HG03565 (cell line): ENCODE measurements at regions not wholly inside any gene's neighbourhood (a gene's known extent, or its start where the extent isn't known, plus 50 kb on each side); places are given as distances from the start of the nearest gene placed in this dataset.
"Not testable (repeated sequence)": the region's sequence is repeated elsewhere in the genome, so short reads cannot be mapped to it uniquely, and the experiment has no call there.

Experiments used
- ATAC-seq: cut with Tn5 transposase; IDR thresholded peaks from one replicate; pipeline ENCODE4 v1.9.1; 2021; ENCODE audit warnings: mild to moderate bottlenecking, moderate library complexity; ENCODE audit not compliant: unreplicated experiment

DNA sequence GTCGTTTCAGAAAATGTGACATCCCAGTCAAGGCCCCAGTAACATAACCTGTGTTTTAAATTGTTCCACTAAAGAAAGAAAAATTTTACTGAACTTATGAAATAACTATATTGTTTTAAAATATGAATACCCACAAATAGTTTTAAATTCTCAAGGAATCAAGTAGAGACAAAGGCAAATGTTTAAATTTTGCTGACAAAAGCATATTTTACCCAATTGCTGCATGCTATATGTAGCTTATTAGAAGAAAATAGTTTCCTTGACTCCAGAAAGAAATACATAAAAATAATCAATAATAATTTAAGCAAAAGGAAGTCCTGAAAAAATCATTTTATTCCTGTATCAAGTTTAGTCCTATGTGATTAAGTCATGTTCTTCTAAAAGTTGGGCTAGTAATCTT is 481.3 kb upstream of the ADGRL3 start:
- no peak for ATAC-seq

GRCh38 chr4:60721685-60722084 is 478.4 kb upstream of the ADGRL3 start:
- ATAC-seq, result no peak

DNA sequence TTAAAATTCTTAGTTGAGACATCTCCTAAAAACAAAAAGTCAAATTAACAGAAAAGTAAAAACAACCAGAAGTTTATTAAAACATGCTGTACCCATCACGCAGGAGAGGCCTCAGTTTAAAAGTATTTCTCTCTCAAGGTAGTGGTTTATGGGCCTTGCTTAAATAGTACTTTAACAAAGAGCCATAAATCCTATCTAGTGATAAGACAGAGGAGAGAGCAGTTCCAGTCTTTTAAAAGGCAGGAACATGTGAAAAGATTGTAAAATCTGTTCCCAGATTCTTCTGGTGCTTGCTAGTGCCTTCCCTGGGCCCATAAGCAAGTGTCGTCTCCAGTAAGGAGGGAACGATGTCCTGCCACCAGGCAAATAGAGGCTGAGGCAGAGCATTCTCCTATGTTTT is 476.3 kb upstream of the ADGRL3 start:
- ATAC-seq, result no peak

GRCh38 chr4:60724623-60725022 is 475.5 kb upstream of the ADGRL3 start:
- no peak for ATAC-seq

DNA sequence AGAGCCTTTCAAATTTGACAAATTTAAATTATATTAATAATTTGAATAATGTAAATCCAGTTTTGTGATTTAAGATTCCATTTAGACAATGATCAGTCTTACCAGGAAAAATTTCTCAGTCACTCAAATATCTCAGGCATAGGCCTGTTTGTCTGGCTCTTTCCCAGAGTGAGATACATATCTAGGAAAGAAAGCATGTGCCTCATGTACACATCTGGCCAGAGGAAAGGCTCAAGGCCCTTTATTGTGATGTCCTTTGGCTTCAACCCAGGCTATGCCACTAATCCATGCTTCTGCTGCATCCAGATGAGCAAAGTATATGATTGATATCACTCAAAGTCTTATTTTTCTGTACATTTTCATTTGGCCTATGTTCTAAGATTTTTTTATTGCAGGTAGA is 473.3 kb upstream of the ADGRL3 start:
- no peak for ATAC-seq

DNA sequence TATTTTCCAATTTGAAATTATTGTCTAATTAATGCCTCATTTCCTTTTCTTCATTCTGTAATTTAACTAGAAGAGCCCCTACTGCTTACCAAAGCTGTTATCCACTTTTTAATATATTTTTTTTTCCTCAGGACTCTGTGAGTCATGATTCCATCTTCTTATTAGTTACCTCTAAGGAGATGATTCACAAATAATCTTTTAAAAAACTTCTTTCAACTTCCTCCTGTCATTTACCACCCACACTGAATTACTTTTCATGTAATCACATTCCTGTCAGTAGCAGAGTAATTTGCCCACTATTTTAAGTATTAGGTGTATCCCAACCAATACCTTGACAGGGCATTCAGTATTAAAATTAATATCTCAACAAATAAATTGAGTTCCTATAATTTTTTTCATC is 470.9 kb upstream of the ADGRL3 start:
- no peak for ATAC-seq

DNA sequence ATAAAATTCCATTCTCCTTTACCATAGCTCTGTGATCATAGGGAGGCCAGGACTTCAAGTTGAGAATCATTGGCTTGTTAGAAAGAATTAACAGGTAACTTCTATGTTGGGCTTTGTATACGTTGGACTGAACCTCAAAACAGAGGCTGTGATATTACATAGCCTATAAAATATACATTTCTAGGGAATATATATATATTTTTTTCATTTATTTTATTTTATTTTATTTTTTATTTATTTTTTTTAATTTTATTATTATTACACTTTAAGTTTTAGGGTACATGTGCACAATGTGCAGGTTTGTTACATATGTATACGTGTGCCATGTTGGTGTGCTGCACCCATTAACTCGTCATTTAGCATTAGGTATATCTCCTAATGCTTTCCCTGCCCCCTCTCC is 470.4 kb upstream of the ADGRL3 start:
- not testable (repeated sequence) for ATAC-seq

- ATAC-seq, result no peak
Observed at GRCh38 chr4:60737858-60738257, 462.3 kb upstream of the ADGRL3 start.

DNA sequence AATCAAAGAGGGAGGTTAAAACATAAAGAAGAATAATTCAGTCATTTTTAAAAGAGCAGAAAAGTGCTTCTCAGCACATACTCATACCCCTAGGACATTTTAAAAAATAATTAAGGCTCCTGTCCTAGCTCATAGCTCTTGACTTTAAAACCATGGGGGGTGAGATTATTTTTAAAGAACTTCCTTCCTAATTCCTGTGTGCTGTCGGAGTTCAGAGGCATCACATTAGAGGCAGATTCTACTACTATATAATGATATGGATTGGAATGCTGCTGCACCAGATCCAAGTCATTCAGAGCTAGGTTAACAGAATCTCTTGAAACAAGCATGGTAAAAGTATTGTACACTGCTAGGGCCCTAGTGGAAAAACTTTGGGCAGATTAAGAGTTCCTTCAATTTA is 456.5 kb upstream of the ADGRL3 start:
- no peak for ATAC-seq

DNA sequence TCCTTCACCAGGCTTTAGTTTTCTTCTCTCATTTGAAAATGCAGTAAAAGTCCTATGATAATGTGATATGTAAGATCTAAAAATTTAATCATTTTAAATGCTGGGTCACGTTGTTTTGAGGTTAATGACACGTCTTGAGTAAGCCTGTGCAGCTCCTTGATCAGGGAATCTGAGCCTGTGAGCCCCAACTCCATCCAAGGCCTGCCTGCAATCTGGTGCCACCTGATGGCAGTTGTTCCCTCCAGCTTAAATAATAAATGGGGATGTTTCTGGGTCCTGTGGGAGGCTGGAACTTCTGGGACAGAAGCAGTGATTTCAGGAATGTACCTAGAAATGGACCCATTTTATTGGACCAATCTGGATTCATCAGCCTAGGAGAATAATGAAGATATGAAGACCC is 455.4 kb upstream of the ADGRL3 start:
- no peak for ATAC-seq

DNA sequence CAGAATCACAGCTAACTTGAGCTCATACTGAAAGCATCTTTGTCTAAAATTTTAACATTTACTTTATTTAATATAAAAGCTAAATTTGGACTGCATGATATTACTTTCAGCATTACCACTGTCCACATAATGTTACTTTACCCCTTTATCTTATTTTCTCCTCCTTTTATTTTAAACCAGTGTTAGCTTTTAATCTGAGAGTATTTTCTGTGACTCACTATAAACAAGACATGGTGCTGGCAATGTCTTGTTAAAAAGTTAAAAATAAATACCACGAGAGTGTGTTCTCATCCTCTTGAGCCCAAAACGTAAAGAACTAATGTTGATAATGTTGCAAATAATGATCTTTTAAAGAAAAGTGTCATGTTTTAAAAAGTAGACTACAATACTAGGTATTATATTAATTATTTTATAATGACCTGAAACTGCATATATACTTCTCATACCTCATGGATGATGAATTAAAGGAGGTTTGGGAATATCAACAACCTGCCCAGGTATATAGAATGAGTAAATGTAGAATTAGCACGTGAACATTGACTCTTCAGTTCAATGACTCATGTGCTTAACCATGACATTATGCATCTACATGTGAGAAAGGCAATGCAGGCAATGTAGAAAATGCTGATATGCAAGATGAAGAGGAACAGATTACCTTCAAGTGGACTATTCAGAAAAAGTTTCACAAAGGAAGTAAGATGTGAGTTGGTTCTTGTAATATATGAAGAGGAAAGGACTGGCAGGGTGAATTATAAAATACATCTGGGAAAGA is 454.1 kb upstream of the ADGRL3 start:
- no peak for ATAC-seq

DNA sequence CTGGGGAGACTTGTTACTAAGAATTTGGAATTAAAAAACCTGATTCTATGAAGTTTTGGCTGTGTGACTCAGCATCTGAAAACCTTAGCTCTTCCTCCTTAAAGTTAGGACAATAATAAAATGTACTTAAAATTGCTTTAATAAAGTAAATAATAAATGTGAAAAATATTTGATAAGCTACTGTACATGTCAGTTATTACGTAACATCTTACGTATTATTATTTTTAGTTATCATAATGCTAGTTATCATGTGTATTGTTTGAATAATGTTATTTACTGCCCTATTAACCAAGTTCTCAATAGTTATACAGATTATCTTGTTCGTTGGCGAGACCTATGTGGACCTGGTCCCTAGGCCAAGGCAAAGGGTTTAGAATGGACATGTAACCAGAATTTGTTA is 449.2 kb upstream of the ADGRL3 start:
- no peak for ATAC-seq

DNA sequence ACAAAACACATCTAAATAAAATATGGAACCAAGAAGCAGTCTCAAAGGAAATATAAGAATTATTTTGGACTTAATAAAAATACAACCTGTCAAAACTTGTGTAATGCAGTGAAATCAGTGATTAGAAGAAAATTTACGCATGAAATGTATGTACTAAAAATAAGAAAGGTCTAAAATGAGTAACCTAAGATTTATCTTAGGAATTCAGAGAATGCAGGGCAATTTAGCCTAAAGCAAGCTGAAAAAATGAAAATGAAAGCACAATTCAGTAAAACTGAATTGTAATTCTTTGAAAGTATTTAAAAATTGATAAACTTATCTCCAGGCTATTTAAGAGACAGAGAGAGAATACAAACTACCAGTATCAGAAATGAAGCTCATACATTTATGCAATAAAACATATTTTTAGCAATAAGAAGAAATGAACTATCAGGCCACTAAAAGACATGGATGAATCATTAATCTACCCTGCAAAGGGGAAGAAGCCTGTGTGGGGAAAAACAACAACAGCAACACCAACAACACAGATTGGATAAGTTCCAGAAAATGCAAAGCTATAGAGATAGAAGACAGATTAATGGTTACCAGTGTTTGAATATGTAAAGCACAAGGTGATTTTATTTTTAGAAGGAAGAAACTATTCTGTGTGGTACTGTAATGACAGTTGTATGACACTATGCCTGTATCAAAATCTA is 442.0 kb upstream of the ADGRL3 start:
- ATAC-seq, result no peak

- ATAC-seq, result no peak
Observed at GRCh38 chr4:60759518-60760245, 440.4 kb upstream of the ADGRL3 start.

- no peak for ATAC-seq
Observed at GRCh38 chr4:60780874-60781273, 419.3 kb upstream of the ADGRL3 start.

DNA sequence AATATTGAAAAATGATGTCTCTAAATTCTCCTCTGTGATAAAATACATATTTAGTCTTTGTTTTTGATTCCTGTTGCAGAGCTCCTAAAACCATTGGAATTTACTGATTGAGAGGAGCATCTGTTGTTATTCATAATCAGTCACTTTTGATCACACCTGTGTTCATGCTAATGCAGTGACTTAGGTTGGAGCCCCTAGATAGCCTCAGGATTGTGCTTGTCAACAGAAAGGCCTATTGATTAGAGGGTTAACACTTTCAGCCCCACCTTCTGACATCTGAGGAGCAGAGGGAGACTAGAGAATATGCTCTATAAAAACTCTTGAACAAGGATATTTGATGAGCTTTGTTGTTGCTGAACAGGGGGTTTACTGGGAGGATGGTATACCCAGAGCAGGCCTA is 409.5 kb upstream of the ADGRL3 start:
- ATAC-seq, result no peak

DNA sequence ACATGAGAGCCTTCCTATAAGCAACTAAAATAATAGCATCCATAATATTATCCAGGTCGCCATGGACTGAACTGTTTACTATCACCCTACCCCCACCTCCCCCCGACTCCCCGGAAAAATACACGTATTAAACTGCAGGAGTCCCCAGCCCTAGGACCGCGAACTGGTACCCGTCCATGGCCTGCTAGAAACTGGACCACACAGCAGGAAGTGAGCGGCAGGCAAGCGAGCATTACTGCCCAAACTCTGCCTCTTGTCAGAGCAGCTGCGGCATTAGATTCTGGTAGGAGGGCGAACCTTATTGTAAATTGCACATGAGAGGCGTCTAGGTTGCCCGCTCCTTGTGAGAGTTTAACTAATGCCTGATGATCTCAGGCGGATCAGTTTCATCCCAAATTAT is 405.8 kb upstream of the ADGRL3 start:
- no peak for ATAC-seq

DNA sequence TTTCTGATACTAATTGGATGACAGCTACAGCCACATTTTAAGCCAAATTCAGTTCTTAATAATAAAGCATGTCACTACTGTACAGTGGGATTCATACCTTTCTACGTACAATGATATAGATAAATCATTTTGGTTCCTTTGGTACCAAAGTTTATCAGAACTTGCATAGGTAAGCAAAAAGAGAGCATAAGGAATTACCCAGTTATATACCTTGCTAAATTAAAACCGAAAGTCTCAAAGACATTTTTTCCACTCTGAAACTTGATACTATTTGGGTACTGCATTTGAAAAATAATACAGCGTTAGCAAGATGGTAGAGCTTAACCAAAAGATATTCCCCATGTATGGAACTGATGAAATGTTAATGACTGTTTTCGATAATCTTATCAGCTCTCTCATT is 400.9 kb upstream of the ADGRL3 start:
- ATAC-seq, result no peak

GRCh38 chr4:60800701-60801100 is 399.4 kb upstream of the ADGRL3 start:
- no peak for ATAC-seq

DNA sequence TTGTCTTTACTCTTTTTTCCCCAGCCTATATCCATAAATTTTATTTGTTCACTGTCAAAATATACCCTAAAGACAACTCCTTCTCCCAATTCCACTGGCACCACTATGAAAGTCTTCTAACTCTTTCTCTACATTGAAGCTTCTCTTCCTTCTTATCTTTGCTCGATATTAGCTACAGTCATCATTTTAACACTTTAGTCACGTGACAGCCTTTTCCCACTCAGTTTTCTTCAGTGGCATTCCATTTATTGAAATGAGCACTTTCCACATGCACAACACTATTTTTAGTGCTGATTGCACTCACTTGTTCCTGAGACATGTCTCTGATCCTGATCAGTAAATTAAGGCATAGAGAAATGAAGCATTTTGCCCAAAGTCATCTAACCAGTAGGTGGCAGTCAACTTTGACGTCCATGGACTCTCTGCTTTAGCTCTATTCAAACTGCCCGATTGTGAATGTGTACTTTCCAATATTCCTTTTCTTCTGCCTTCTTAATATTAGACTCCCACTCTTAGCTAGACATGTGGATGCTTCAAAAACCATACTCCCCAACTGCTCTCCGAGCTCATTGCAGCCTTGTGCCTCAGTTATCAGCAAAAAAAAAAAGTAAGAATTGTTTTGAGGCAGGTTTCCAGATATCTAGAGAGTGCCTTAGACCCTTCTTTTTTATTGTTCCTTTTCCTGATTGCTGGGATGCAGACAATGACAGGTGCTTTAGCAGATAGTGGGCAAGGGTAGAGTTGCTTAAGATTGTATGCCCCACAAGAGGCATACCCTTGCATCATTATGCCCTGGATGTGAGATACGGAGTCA is 394.4 kb upstream of the ADGRL3 start:
- peak; percentile 70 for ATAC-seq
